Activated B cell treated with CpG ODN at 0.5 μM for 24 hours (primary cell): ENCODE measurements at regions not wholly inside any gene's neighbourhood (a gene's known extent, or its start where the extent isn't known, plus 50 kb on each side); places are given as distances from the start of the nearest gene placed in this dataset.

ENCODE experiments used
- ATAC-seq: fragments of 200-7000 bp; cut with Tn5 transposase; one replicate; pipeline ENCODE4 v1.10.0; 2021; ENCODE audit warnings: low read depth, mild to moderate bottlenecking, moderate library complexity
- CTCF ChIA-PET: fragments of 350-600 bp; sonication (Branson Sonifier 250); formaldehyde crosslinking; loops from one replicate; lab custom pipeline; 2021; ENCODE audit warnings: antibody characterized with exemption; lab: Charles Lee
- POLR2A ChIA-PET: fragments of 350-600 bp; sonication (Branson Sonifier 250); formaldehyde crosslinking; loops from one replicate; lab custom pipeline; 2021; ENCODE audit warnings: antibody characterized with exemption; lab: Charles Lee
- DNase-seq: peaks from one replicate; pipeline ENCODE4 v3.0.0; 2022
- H3K27ac Mint-ChIP-seq: one replicate; pipeline ENCODE4 v1.8.0; 2020; ENCODE audit warnings: mixed read lengths
- H3K27me3 Mint-ChIP-seq: one replicate; pipeline ENCODE4 v1.8.0; 2021; ENCODE audit warnings: mixed read lengths
- H3K36me3 Mint-ChIP-seq: one replicate; pipeline ENCODE4 v1.8.0; 2021; ENCODE audit warnings: low read depth, mixed read lengths
- H3K4me1 Mint-ChIP-seq: one replicate; pipeline ENCODE4 v1.8.0; 2021; ENCODE audit warnings: mixed read lengths
- H3K4me3 Mint-ChIP-seq: one replicate; pipeline ENCODE4 v1.8.0; 2020; ENCODE audit warnings: mild to moderate bottlenecking, mixed read lengths
- H3K9me3 Mint-ChIP-seq: one replicate; pipeline ENCODE4 v1.8.0; 2020; ENCODE audit warnings: mixed read lengths
- intact Hi-C: fragments of 100-400 bp; cut with micrococcal nuclease; formaldehyde crosslinking; loops from one replicate; pipeline ENCODE4 v1.15.1; 2024
- TF ChIP-seq, protein P1 (sequence below): fragments of 200-600 bp; IDR thresholded peaks from one replicate; pipeline ENCODE4 v1.8.0; 2022; ENCODE audit warnings: antibody characterized with exemption, mild to moderate bottlenecking

GRCh38 chr11:76291576-76292526 is 85.5 kb upstream of the WNT11 start:
- no peak for DNase-seq
- Mint-ChIP-seq H3K27me3 (no peaks in the 10 kb centered on the region), H3K27ac (no peak overlapping the region), H3K4me3 (no peak overlapping the region), H3K9me3 (no peaks in the 10 kb centered on the region), H3K4me1 (peaks cover 27% of the 10 kb centered on the region), H3K36me3 (no peaks in the 10 kb centered on the region)
- intact Hi-C loops = no loop called here
- ChIA-PET POLR2A (no interaction called here), CTCF (interaction anchor here (1.8 kb wide), 1 partner anchor 83 kb away, joined by 8 read pairs; no protein-coding TSS in a partner anchor)
- TF ChIP-seq, protein P1, sequence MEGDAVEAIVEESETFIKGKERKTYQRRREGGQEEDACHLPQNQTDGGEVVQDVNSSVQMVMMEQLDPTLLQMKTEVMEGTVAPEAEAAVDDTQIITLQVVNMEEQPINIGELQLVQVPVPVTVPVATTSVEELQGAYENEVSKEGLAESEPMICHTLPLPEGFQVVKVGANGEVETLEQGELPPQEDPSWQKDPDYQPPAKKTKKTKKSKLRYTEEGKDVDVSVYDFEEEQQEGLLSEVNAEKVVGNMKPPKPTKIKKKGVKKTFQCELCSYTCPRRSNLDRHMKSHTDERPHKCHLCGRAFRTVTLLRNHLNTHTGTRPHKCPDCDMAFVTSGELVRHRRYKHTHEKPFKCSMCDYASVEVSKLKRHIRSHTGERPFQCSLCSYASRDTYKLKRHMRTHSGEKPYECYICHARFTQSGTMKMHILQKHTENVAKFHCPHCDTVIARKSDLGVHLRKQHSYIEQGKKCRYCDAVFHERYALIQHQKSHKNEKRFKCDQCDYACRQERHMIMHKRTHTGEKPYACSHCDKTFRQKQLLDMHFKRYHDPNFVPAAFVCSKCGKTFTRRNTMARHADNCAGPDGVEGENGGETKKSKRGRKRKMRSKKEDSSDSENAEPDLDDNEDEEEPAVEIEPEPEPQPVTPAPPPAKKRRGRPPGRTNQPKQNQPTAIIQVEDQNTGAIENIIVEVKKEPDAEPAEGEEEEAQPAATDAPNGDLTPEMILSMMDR = no peak
- peak; percentile 57 for ATAC-seq

- intact Hi-C loops = no loop called here
- Mint-ChIP-seq H3K4me1 (peaks cover 26% of the 10 kb centered on the region), H3K36me3 (no peaks in the 10 kb centered on the region), H3K9me3 (no peaks in the 10 kb centered on the region), H3K4me3 (no peak overlapping the region), H3K27me3 (no peaks in the 10 kb centered on the region), H3K27ac (no peak overlapping the region)
- ChIA-PET POLR2A (no interaction called here), CTCF (no interaction called here)
- ATAC-seq (no peak), DNase-seq (no peak)
- TF ChIP-seq, protein P1 = no peak
Observed at GRCh38 chr11:76288166-76288980, 82.1 kb upstream of the WNT11 start.

GRCh38 chr11:76287227-76287626 is 80.9 kb upstream of the WNT11 start:
- Mint-ChIP-seq H3K27me3 (no peaks in the 10 kb centered on the region), H3K36me3 (no peaks in the 10 kb centered on the region), H3K4me3 (no peak overlapping the region), H3K4me1 (peaks cover 14% of the 10 kb centered on the region), H3K27ac (no peak overlapping the region), H3K9me3 (no peaks in the 10 kb centered on the region)
- intact Hi-C loops = no loop called here
- no peak for ATAC-seq
- POLR2A ChIA-PET = no interaction called here
- TF ChIP-seq, protein P1 = no peak
- CTCF ChIA-PET = no interaction called here
- DNase-seq = no peak

GRCh38 chr11:76285397-76286104 is 79.2 kb upstream of the WNT11 start:
- TF ChIP-seq, protein P1 = no peak
- ATAC-seq = no peak
- DNase-seq = no peak
- intact Hi-C loops = no loop called here
- Mint-ChIP-seq H3K27ac (no peak overlapping the region), H3K4me3 (no peak overlapping the region), H3K4me1 (peaks cover 12% of the 10 kb centered on the region), H3K27me3 (no peaks in the 10 kb centered on the region), H3K9me3 (no peaks in the 10 kb centered on the region), H3K36me3 (no peaks in the 10 kb centered on the region)
- ChIA-PET CTCF (no interaction called here), POLR2A (interaction anchor here (0.6 kb wide), 1 partner anchor 12 kb away, joined by 4 read pairs; no protein-coding TSS in a partner anchor)
